GM21528 (cell line): ENCODE measurements at regions not wholly inside any gene's neighbourhood (a gene's known extent, or its start where the extent isn't known, plus 50 kb on each side); places are given as distances from the start of the nearest gene placed in this dataset.
A peak's percentile ranks its signal among the peaks of the same experiment; 100 is the strongest.

Source experiments
- ATAC-seq: cut with Tn5 transposase; IDR thresholded peaks from one replicate; pipeline ENCODE4 v1.9.1; 2021; ENCODE audit warnings: mild to moderate bottlenecking, moderate library complexity; ENCODE audit not compliant: unreplicated experiment, low FRiP score

DNA sequence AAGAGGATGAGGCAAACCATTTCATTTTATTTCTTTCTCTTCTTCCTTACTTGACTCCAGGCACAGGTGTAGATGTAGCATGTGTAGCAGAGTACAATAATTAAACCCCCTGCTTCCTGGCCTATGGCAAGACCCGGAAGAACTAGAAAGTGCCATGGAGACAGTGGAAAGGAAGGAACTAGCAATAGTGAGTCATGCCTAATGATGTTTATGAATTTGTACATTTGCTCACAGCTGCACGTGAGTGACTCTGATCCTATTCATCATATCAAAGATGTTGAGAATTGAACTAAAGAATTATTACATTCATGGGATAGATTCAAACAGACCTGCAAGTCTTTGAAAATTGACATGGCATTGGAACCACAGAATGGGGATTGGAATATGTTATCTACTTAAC is 2233.9 kb upstream of the TENM3 start:
- ATAC-seq = no peak

DNA sequence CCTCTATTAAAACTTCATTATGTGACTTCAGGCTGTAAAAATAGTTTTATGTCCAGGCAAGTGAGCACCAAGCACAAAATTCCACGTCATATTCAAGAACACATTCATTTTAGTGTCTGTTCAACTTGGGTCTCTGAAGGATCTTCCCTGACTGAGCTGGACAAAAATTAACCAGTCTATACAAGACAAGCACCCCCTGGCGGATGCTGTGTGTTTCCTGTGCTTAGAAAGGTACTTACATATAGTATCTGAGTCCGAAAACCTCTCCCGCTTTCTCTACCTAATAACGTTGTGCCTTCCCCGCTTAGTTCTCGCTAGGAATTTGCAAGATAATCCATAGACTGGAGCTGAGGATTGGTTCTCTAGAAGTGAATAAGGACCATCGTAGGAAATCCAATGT is 2214.5 kb upstream of the TENM3 start:
- no peak for ATAC-seq

DNA sequence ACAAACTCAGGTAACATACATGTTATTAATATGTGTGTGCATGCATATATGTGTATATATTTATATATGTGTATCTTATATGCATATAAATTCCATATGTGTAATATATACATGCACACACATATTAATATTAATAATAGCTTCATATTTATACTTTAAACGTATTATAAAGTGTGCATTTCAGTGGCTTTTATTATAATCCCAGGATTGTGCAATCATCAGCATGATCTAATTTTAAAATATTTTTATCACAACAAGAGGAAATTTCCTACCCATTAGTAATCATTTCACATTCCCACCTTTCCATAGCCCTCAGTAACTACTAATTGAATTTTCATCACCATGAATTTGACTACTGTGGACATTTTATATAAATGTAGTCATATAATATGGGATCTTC is 2211.9 kb upstream of the TENM3 start:
- no peak for ATAC-seq

DNA sequence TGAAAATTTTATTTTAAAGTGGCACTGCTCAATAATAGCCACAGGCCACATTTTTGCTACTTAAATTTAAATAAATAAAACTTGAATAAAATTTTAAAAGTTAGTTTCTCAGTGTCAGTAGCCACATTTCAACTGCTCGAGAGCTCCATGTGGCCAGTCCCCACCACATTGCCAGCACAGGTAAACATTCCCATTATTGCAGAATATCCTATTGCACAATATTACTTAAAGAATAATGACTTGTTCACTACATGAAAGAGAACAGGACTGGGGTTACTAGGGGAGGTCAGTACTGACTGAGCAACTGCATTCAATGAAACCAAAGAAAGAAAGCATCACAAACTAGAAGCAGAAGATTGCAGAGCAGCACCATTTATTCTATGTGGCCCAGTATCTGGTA is 2201.6 kb upstream of the TENM3 start:
- ATAC-seq = no peak

DNA sequence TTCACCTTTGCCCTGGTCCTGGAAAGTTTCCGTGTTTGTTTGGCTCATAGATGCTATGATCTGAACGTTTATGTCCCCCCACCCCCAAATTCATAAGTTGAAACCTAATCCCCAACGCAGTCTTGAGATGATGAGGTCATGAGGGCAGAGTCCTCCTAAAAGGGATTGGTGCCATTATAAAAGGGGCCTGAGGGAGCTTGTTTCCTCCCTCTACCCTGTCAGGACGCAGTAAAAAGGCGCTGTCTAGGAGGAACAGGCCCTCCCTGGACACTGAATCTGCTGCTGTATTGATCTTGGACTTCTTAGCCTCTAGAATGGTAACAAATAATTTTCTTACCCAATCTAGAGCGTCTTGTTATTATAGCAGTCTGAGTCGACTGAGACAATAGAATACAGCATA is 2190.6 kb upstream of the TENM3 start:
- no peak for ATAC-seq

- ATAC-seq = no peak
Observed at GRCh38 chr4:180054291-180054690, 2188.9 kb upstream of the TENM3 start.

GRCh38 chr4:180057299-180057721 is 2185.9 kb upstream of the TENM3 start:
- ATAC-seq = no peak

DNA sequence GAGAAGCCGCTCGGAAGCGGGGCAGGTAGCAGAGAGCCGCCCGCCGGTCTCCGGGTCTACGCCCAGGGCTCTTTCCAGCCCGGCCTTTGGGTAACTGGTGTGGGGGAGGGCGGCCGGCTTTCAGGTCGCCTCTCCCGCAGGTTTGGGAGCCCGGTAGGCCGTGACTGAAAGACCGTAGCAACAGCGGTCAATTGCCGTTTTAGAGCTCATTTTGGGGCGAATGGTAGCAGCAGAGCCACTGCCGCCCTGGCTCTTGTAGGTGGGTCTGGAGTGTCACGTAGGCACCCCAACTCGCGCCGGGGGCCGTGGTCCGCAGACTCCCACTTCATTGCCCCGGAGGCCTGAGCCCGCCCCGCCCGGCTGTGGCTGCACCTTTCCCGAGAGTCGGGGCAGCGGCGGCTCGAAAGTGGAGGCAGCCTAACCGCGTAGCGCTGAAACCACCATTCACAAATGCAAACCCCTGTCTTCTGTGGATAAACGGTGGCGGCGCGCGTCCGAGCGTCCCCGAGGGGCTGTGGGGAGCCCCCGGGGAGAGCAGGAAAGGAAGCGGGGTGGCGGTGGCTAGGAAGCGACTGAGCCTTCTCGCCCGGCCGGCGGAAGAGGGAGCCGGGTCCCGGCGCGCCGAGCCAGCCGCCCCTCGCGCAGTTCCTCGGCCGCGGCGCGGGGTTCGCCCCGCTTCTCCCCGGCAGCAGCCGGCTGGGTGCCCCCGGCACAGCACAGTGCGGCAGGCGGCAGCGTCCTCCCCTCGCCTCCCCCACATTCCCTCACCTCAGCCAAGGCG is 2185.1 kb upstream of the TENM3 start:
- ATAC-seq = peak; percentile 52

GRCh38 chr4:180058691-180059215 is 2184.4 kb upstream of the TENM3 start:
- ATAC-seq = peak; percentile 14

GRCh38 chr4:180059216-180059881 is 2183.9 kb upstream of the TENM3 start:
- ATAC-seq = peak; percentile 14

DNA sequence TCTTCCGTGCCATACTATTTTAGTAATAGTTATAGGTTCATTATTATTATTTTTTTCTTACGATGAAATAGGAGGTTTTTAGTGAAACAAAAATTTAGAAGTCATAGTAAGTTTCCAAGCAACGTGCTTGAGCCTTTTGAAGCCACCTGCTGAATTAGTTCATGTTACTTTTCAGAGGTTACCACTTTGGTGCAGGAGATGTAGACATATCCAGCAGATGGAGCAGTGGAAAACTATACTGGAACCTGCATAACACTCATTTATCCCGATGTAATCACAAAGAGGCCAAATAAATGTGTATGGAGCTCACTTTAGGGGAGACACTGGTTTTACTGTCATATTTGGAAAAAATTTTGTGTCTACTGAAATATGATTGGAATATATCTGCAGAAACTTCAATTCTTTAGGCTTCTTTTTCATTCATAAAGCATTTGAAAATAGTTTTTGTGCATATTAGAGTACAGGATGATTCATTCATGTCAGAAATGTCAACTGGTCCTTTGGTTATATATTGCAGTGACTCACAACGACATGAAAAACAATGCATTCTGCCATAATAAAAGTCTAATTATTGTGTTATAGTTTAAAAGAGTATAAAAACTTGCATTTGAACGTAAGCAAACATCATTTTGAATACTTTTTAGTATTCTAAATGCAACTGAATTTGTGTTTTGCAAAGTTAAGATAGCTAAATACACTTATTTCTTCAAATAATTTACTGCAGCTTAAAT is 2182.9 kb upstream of the TENM3 start:
- no peak for ATAC-seq

DNA sequence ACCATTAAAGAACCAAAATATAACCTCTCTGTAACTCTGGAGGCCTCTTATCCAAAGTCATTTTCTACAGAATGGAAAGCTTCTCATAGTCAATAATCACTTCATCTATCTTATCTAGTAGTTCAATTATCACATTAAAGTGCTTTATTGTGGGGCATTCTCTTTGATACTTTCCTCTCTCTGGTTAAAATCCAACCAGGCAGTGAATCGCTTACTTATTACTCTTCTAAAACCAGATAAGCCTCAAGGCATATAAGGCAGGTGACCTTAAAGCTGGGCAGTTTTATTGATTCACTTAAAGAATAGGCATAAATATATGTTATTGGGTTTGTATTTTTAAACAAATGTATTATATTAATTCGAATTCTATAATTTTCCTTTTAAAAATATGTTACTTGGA is 2162.1 kb upstream of the TENM3 start:
- ATAC-seq = no peak

GRCh38 chr4:180084561-180084960 is 2158.6 kb upstream of the TENM3 start:
- ATAC-seq = no peak

- no peak for ATAC-seq
Observed at GRCh38 chr4:180086480-180087190, 2156.6 kb upstream of the TENM3 start.

GRCh38 chr4:180098586-180098985 is 2144.6 kb upstream of the TENM3 start:
- no peak for ATAC-seq

GRCh38 chr4:180099957-180100356 is 2143.2 kb upstream of the TENM3 start:
- no peak for ATAC-seq

DNA sequence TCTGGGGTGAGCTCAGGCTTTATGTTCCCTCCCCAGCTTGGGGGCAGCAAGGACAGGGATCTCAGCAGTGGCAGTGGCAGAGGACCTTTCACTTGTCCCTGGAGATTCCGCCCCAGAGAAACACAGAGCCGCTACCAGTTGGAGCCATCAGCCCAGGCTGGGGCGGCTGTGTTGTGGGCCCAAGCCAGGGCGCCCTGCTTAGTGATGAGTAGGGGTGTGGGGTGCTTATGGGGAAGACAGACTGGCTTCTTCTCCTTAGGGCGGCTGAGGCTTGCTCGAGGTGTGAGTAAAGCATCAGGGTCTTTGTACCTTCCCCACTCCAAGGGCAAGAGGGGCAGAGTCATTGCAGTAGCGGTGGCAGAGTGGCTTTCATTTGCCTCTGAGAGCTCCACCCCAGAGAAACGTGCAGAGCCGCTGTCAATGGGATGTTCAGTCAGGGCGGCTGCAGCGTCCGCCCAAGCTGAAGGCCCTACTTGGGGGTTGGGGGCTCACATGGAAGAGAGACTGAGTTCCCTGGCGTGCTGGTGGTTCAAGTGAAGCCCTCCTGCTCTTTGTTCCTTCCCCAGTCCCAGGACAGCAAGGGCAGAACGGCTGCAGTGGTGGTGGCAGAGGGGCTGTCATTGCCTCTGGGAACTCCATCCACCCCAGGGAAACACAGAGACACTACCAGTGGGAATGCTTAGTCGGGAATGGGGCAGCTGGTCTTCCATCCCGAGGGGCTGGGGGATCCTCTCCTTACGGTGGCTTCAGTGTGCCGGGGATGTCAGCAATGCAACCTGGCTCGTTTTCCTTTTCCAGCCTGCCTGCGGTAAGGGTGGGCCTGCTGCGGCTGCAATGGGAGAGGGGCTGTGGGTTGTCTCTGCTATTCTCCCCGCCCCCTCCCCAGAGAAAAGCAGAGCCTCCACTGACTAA is 2142.5 kb upstream of the TENM3 start:
- ATAC-seq = no peak

- no peak for ATAC-seq
Observed at GRCh38 chr4:180101348-180102083, 2141.7 kb upstream of the TENM3 start.

DNA sequence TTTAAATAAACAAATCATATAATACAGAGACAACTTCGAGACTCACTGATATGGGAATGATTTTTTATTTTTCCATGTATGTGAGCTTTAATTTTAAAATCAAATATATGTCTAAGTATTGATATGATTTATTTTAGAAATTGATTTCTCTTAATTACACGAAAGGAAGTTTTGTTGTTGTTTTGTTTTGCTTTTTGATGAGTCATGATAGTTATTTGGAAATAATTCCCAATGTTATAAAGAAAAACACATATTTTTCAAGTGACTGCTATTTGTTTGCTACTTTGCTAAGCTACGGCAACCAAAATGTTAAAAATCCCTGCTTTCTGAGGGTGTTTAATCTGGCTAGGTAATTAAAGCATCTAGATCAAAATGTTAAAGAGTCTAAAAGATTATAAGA is 2139.4 kb upstream of the TENM3 start:
- ATAC-seq = no peak
